Left kidney (tissue), 1 donor: ENCODE measurements at regions not wholly inside any gene's neighbourhood (a gene's known extent, or its start where the extent isn't known, plus 50 kb on each side); places are given as distances from the start of the nearest gene placed in this dataset.
"Not testable (repeated sequence)": the region's sequence is repeated elsewhere in the genome, so short reads cannot be mapped to it uniquely, and the experiment has no call there.

Source experiments
- DNase-seq: peaks from one replicate; pipeline ENCODE4 v3.0.0-alpha.2; 2013

DNA sequence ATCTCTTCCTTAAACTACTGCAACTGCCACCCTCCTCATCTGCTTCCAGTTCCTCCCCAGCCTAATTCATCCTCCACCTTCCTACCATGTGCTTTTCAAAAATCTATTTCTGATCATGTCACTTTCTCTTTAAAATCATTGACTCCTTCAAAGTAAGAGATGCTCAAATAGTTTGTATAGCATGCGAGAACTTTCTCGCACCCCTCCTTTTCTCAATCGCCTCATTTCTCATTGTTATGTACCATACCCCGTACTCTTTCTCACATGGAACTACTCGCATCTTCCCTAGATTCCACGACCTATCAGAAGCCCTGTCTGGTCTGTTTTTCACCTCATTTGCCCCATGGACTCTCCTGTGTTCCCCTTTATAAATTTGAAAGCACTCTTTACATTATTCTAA lies 238.2 kb downstream of the NRIP1 start:
- no peak for DNase-seq

- no peak for DNase-seq
Measured at GRCh38 chr21:14825514-14825974, 239.3 kb downstream of the NRIP1 start.

- DNase-seq, result no peak
Measured at GRCh38 chr21:14824126-14824525, 240.7 kb downstream of the NRIP1 start.

GRCh38 chr21:14817311-14817710 lies 247.5 kb downstream of the NRIP1 start:
- no peak for DNase-seq

DNA sequence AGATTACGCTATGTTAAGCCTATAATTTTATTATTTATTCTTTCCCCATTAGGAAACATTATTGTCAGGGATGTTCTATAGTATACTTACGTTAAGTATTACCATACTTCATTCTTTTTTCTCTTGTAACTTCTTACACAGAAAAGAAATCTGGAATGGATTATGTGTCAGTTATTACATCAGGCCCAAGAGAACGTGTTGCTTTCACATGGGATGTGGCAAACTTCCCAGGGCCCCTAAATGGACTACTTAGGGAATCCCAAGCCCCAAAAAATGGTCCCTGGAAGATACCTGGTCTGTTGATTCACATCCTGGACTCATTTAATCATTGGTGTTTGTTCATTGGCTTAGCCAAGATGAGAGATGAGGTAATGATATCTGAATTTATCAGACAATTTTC lies 249.8 kb downstream of the NRIP1 start:
- DNase-seq, result no peak

DNA sequence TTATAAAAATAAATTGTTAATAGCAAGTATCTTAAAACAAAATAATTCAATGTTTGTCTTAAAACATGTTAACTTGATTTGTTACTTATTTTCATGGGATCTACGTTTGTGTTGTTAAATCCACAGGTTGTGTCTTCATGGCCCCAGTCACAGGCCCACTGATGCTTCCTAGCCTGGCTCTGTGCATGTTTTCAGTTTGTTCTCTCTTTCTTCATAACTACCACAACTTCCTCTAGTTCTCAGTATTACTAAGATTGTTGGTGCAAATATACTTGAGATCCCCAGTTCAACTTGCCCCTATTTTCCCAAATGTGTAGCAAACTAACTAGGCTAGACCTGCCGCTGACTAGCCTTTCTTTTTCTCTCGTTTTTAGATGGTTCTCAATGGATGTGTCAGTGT lies 250.5 kb downstream of the NRIP1 start:
- DNase-seq, result no peak

DNA sequence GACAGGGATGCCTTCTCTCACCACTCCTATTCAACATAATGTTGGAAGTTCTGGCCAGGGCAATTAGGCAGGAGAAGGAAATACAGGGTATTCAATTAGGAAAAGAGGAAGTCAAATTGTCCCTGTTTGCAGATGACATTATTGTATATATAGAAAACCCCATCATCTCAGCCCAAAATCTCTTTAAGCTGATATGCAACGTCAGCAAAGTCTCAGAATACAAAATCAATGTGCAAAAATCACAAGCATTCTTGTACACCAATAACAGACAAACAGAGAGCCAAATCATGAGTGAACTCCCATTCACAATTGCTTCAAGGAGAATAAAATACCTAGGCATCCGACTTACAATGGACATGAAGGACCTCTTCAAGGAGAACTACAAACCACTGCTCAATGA lies 258.1 kb upstream of the SAMSN1 start:
- not testable (repeated sequence) for DNase-seq

DNA sequence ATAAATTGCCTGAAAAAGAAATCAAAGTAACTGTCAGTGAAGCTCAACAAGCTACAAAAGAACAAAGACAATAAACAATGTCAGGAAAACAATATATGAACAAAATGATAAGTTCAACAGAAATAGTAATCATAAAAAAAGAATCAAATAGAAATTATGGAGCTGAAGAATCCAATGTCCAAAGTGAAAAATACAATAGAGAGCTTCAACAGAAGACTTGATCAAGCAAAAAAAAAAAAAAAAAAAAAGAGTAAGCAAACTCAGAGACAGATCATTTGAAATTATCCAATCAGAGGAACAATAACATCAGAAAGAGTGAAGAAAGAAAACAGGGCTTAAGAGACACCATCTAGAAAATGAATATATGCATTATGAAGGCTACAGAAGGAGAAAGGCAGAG lies 251.4 kb upstream of the SAMSN1 start:
- no peak for DNase-seq

DNA sequence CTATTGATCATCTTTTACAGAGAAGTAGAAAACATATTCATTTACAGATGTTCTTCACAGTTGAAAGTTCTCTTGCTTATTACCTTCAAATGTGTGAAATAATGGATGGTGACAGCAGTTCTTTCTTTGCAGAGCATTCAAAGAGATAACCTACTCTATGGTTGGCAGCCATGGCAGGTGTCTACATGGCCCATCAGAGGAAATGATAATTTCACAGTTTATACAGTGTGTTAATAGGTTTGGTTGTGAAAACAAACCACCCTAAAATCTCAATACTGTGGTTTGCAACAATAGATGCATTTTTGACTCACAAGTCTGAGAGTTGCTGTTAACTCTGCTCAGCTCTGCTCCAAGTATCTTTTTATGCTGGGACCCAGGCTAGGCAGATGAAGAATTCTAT lies 241.2 kb upstream of the SAMSN1 start:
- DNase-seq, result no peak

DNA sequence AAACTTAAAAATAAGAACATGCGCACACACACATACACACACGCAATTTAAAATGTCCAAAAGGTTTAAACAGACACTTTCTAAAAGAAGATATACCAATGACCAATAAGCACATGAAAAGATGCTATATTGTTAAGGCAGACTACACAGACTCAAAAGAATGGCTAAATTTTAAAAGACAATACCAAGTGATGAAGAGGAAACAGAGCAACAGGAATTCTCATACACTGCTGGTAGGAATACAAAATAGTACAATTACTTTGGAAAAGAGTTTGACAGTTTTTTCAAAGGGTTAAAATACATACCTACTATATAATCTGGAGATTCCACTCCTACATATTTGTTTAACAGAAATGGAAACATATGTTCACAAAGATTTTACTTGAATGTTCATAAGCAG lies 239.6 kb upstream of the SAMSN1 start:
- DNase-seq, result no peak

- no peak for DNase-seq
Measured at GRCh38 chr21:14773777-14774345, 227.7 kb upstream of the SAMSN1 start.

DNA sequence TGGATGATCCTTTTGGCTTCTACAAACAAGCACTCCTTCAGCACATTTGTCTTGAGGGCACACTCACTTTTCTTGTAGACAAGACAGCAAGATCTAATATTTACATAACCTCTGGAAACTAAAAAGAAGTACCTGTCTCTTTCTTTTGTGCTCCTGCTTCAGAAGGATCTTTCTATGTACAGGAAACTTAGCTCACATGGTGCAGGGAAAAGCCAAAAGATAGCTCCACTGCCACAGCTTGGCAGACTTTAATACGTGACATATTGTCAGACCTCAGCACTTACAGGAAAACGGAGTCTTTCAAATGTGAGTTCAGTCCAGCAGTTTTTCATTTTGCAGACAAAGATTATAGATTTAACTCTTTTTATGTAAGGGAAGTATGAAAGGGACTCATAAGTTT lies 225.5 kb upstream of the SAMSN1 start:
- no peak for DNase-seq

DNA sequence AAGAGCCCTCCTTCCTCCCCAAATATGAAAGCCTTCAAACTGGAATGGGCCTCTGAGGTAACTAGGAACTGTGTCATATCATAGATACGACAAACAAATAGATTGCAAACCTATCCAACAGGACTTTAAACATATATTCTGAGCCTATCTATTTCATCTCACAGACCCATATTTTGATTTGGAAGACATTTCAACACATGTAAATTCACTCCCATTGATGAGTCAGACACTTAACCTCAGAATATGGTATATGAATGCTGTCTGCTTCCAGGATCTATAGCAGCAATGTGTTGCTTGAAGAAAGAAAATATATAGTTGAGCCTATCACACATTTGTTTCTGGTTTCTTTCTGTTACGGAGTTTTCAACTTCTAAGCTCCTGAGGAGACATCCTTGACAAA lies 221.9 kb upstream of the SAMSN1 start:
- no peak for DNase-seq

DNA sequence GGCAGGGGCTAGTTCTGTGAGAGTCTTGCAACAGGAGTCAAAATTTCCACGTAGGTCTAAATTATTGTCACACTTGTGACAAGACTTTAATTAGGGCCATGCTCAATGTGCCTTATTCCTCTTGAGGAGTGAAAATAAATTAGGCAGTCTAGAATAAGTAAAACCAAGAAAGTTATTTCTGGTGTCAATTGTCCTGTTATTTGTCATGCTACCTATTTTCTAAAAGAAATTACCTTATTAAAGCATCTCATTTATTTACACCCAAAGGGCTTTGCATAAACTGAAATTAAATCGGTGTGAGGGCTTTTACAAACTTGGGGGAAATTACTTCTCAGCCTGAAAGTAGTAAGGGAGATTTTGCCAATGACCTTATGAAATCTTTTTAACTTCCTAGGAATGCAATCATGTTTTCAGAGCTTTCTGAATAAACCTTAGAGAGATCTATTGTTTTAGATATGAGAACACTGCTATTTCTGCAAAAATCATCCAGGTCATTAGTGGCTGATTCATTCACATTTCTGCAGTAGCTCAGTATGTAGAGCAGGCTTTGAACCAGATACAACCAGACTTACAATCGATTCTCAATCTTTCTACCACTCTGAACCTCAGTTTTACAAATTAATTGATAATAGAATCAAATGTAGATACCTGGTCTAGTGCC lies 221.2 kb upstream of the SAMSN1 start:
- DNase-seq, result no peak

DNA sequence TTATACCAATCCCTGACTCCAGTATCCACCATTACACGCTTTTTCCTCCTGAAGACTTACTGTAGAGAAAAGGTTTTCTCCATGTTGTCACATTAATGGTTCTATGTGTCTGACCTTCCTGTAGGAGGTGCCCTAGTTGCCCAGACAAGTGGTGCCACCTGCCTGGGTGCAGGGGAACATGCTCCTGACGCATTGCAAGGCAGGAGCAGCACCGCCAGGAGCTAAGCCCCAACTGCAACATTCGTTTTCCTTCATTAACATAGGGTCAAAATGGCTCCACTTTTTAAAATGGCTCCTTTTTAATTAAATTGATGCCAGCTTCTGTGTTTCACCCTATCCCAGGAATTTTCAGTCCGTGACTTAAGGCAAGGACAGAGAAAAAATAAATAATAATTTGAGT lies 220.1 kb upstream of the SAMSN1 start:
- DNase-seq, result no peak

- DNase-seq, result no peak
Measured at GRCh38 chr21:14763695-14764064, 217.6 kb upstream of the SAMSN1 start.

DNA sequence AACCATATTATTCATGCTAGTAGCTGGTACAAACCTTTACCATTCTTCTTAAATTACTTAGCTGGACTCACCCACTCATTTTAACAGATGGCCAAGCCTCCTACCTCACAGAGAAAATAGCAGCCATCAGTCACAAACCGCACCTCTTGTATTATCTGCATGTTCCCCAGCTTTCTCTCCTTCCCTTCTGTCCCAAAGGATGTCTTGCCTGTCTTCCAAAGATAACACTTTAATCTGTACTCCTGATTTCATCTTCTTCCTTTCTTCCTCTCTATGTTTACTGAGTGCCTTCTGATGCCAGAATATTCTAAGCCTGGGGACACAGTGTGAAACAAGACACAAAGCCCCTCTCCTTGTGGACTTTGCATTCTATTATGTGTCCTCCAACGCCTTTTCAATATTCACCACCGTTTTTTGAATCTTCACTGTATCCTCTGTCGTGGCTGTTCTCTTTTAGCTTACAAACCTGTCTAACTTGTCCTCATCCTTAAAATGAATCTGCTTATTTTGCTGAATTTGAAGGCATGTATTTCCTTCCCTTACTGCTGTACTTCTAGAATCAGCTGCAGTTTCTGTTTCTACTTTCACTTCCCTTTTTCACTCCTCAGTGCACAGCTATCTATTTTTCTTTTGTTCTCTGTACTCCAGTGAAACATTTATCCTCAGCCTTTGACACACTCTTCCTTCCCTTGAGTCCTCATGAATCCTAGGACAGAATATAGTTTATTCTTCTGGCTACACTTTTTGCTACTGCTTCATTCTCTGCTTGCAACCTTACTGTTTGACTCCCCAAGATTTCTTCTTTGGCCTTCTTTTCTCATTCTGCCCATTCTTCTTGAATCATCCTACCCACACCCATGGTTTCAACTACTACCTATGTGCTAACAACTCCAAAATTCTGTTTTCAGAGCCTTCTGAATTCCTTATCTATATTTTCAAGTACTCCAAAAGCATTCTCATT lies 216.9 kb upstream of the SAMSN1 start:
- DNase-seq, result no peak

GRCh38 chr21:14762327-14762726 lies 216.2 kb upstream of the SAMSN1 start:
- DNase-seq, result no peak

GRCh38 chr21:14759285-14759684 lies 213.2 kb upstream of the SAMSN1 start:
- DNase-seq, result no peak

GRCh38 chr21:14758849-14759248 lies 212.7 kb upstream of the SAMSN1 start:
- no peak for DNase-seq

- DNase-seq, result no peak
Measured at GRCh38 chr21:14757533-14758327, 211.6 kb upstream of the SAMSN1 start.

GRCh38 chr21:14755086-14755485 lies 209.0 kb upstream of the SAMSN1 start:
- no peak for DNase-seq
